Renal cortex interstitium (tissue), 11 donors: ENCODE measurements at regions not wholly inside any gene's neighbourhood (a gene's known extent, or its start where the extent isn't known, plus 50 kb on each side); places are given as distances from the start of the nearest gene placed in this dataset.

Source experiments
- DNase-seq, 11 donors: peaks; one replicate each; pipeline ENCODE4 v3.0.0-alpha.2; 2013; ENCODE audit warnings: low read depth in 9 of 11, low spot score in 4 of 11; ENCODE audit errors: extremely low read depth in 1 of 11

- DNase-seq, result no peak
Measured at GRCh38 chr13:78832461-78832860, 173.5 kb upstream of the OBI1 start.

DNA sequence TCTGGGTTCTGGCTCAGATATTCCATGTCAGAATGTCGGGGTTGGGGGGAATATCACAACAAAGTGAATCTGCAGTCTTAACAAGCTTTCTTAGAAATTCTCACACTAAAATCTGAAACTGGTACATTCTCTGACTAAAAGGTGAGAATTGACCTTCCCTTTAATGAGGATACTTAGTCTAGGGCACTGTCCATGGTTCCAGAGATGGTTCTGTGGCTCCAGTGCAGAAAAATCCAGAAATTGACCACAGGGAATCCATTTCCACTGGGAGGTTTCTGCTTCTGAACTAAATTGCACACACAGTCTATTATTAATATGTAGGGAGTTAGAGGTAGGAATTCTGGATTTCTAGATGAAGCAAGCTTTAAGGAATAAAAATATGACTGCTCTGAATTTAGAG lies 171.6 kb upstream of the OBI1 start:
- DNase-seq, result no peak

- DNase-seq, result no peak
Measured at GRCh38 chr13:78829821-78830220, 170.9 kb upstream of the OBI1 start.

GRCh38 chr13:78827471-78827870 lies 168.5 kb upstream of the OBI1 start:
- no peak for DNase-seq

GRCh38 chr13:78826936-78827335 lies 168.0 kb upstream of the OBI1 start:
- DNase-seq, result no peak

DNA sequence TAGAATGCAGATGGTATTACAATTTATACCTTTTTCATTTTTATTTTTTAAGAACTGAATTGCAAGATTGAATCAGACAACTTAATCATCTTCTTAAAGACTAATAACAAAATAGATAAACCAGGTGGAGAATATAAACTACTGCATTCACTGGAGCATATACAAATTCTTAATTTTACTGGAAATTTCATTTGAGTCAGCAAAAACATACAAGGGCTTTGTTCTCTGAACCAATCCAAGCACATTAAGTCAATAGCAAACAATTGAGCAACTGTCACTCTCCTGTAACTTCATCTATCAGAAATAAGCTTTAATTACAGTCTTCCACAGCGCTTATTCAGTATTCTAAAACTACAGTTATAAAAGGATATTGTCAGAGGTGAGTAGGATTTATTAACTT lies 167.4 kb upstream of the OBI1 start:
- DNase-seq, result no peak

GRCh38 chr13:78820541-78820940 lies 161.6 kb upstream of the OBI1 start:
- DNase-seq, result no peak

- DNase-seq, result no peak
Measured at GRCh38 chr13:78816592-78816991, 157.6 kb upstream of the OBI1 start.

- DNase-seq, result no peak
Measured at GRCh38 chr13:78816154-78816553, 157.2 kb upstream of the OBI1 start.

DNA sequence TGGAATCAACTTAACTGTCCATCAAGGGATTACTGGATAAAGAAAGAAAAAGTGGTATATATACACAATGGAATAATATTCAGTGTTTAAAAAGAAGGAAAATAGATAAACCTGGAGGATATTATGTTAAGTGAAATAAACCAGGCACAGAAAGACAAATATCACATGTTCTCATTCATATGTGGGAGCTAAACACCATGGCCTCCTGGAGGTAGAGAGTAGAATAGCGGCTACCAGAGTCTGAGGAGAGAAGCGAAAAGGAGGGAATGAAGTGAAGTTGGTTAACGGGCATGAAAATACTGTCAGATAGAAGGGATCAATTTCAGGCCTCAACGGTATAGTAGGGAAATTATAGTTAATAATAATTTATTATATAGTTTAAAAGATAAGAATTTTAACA lies 147.5 kb upstream of the OBI1 start:
- DNase-seq, result no peak

DNA sequence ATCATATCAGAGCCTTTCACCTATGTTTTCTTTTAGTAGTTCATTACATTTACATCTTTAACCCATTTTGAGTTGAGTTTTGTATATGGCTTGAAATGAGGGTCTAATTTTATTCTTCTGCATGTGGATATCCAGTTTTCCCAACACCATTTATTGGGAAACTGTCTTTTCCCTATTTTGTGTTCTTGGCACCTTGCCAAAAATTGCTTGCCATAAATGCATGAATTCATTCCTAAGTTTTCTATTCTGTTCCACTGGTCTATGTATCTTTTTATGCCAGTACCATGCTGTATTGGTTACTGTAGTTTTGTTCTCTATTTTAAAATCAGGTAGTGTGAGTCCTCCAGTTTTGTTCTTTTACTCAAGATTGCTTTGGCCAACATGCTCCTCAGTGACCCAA lies 144.0 kb upstream of the OBI1 start:
- DNase-seq, result no peak

GRCh38 chr13:78787190-78787589 lies 128.2 kb upstream of the OBI1 start:
- no peak for DNase-seq

DNA sequence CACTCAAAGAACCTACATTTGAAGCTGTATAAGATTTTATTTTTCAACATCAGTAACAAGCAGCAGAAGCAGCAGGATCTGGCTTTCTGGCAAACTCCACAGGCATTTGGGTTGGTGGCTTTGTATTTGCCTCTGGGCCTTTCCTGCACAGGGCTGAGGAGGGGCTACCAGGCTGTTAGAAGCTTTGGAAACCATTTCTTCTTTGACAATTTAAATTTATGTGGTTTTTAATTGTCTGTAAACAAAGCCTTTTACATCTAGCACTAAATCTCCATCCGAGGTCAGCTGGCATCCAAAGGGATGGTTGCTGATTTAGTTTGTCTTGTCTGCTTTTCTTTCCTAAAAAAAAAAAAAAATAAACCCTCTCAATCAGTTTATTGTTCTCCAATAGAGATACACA lies 127.5 kb upstream of the OBI1 start:
- DNase-seq, result peak in 1 of 11 donors; percentile 3

- no peak for DNase-seq
Measured at GRCh38 chr13:78785764-78786163, 126.8 kb upstream of the OBI1 start.

DNA sequence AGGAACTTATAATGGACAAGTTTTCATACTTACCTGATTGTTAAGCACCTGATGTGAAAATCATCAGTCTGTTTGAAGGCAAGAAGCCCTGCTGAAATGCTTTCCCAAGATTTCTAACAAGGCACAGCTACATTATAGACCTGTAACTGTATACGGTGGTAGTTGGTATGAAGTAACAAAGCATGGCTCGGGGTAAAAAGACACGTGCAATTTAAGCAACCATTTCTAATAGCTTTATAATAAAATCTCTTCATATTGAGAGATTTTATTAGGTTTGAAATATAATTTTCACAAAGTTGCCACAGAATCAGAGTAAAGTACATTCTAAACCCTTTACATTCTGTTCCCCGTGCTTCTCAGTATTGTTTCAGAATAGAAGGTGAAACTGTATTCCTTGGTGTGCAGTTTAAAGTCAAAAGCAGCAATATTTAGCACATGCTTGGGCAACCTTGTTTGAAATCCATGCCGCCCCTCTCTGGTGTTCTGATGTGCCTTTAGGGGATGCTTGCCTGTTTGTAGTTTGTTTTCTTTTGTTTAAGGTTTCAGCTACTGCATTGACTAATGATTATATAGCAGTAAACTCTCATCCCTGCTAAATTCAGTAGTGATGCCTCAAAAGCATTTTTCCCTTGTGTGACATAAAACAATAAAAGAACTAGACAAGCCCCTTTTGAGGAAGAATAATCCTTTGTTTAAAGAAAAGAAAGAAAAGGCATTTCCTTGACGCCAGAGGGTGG lies 125.2 kb upstream of the OBI1 start:
- DNase-seq, result no peak

DNA sequence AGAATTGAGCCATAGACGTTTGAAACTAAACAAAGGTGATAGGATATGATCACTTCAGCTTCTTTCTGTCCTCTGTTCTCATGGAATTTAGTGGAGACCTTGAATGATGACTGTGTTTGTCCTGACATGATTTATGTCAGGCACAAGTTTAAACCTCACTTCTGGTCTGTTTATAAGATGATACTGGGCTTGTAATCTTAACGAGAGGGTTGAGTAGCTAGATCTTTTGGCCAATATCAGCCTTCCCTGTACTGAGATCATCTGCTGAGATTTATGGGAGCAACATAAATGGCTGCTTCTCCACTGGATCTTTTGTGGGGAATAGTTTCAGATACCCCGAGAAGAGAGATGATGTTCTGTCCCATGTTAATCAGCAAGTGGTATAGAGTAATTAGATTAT lies 121.8 kb upstream of the OBI1 start:
- no peak for DNase-seq

DNA sequence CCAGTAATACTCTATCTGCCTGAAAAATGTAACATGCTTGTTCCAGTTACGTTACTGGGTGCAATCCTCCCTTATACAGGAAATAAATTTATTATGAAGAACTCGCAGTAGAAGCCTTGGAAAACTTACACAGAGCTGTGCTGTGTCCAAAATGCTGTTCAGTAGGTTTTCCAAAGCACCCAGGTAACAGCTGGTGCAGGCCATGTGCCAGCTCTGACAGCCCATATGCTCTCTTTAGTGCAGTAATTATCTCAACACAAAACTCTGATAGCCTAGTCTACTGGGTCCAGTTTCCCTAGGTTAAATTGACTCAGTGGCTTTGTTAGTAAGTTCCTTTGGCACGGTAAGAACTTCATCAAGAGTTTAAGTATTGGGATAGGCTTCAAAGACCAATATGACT lies 120.7 kb upstream of the OBI1 start:
- DNase-seq, result no peak

GRCh38 chr13:78777976-78778375 lies 119.0 kb upstream of the OBI1 start:
- DNase-seq, result peak in 2 of 11 donors; percentile 3 to 18

DNA sequence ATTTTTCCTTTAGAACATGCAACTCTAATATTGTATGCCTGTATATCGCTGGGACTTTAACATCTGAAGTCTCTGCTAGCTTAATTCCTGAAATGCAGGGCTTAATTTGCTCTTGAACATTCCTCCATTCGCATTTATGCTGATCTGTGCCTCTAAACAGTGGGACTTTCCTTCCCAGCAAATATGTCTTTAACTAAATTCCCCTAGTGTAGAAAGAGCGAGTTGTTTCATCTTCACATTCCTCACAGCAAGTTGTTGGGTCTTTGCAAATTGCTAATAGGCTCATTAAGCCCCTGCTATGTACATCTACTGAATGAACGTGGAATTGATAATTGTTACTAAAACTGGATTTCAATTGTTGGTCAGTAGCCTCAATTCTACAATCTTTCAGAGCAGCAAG lies 118.4 kb upstream of the OBI1 start:
- no peak for DNase-seq

GRCh38 chr13:78772933-78773332 lies 114.0 kb upstream of the OBI1 start:
- no peak for DNase-seq

- DNase-seq, result no peak
Measured at GRCh38 chr13:78770601-78771000, 111.6 kb upstream of the OBI1 start.

GRCh38 chr13:78768950-78769349 lies 110.0 kb upstream of the OBI1 start:
- no peak for DNase-seq
